K562 (cell line): ENCODE measurements at regions not wholly inside any gene's neighbourhood (a gene's known extent, or its start where the extent isn't known, plus 50 kb on each side); places are given as distances from the start of the nearest gene placed in this dataset.

Experiments
- ATAC-seq: fragments of 200-7000 bp; cut with Tn5 transposase; 3 replicates; pipeline ENCODE4 v1.9.1; 2020; ENCODE audit warnings: moderate library complexity
- BruUV-seq: library from RNA; stranded (reverse); fragments of 400-500 nt; replicated peaks from 2 replicates; lab custom pipeline; 2021; lab: Mats Ljungman, UMichigan
- CTCF ChIA-PET: fragments of 300-600 bp; formaldehyde crosslinking; extraction: SDS; loops from one replicate; lab custom pipeline; 2021; ENCODE audit warnings: low intra/inter-chr PET ratio; lab: Yijun Ruan, JAX
- POLR2A ChIA-PET: fragments of 300-600, 350-650 bp; sonication (Branson Sonifier 250); formaldehyde crosslinking; extraction: SDS; loops from one replicate; lab custom pipeline; 2021; ENCODE audit warnings: antibody characterized with exemption, inconsistent platforms; lab: Yijun Ruan, JAX
- DNase-seq, 4 experiments: peaks; one replicate each; pipeline versions ENCODE4 v3.0.0 to v3.0.0-alpha.2; 2011 to 2018; ENCODE audit warnings: low spot score in 3 of 4, mixed read lengths in 3 of 4; ENCODE audit errors: extremely low read depth in 1 of 4
- FAIRE-seq: peaks from 2 replicates; lab custom pipeline; 2011; peaks lifted over from hg19 to GRCh38; lab: Jason Lieb, UNC
- H2AFZ ChIP-seq: 2 replicates; pipeline ENCODE4 v1.6.0; 2011; ENCODE audit warnings: low read depth, low read length, control low read depth, inconsistent platforms
- H3K27ac ChIP-seq: fragments of 200-600 bp; 3 replicates; pipeline ENCODE4 v1.8.0; 2011; ENCODE audit warnings: low read depth, mild to moderate bottlenecking, control low read depth, inconsistent platforms, low read length, moderate library complexity, mixed read lengths; ENCODE audit errors: extremely low read depth
- H3K27me3 ChIP-seq, 2 experiments: fragments of 300-600 bp in 1 of 2; 2 replicates in 1 of 2; 3 replicates in 1 of 2; pipeline versions ENCODE4 v1.6.0 to v1.8.0; 2011; ENCODE audit warnings: inconsistent platforms in 2 of 2, low read length in 2 of 2, mild to moderate bottlenecking in 1 of 2, mixed read lengths in 1 of 2, moderate library complexity in 1 of 2; ENCODE audit not compliant: control insufficient read depth in 2 of 2, insufficient read depth in 2 of 2
- H3K36me3 ChIP-seq: fragments of 300-600 bp; 3 replicates; pipeline ENCODE4 v1.8.0; 2011; ENCODE audit warnings: mild to moderate bottlenecking, low read length, inconsistent platforms; ENCODE audit not compliant: control insufficient read depth, insufficient read depth
- H3K4me1 ChIP-seq, 2 experiments: fragments of 200-600 bp in 1 of 2; replicated peaks in 1 of 2; 2 replicates in 1 of 2; 3 replicates in 1 of 2; pipeline versions ENCODE4 v1.5.1 to v1.8.0; 2011; ENCODE audit warnings: inconsistent platforms in 2 of 2, low read length in 2 of 2, mild to moderate bottlenecking in 1 of 2, mixed read lengths in 1 of 2, moderate library complexity in 1 of 2; ENCODE audit not compliant: control insufficient read depth in 2 of 2, insufficient read depth in 2 of 2
- H3K4me2 ChIP-seq: 2 replicates; pipeline ENCODE4 v1.6.1; 2011; ENCODE audit warnings: low read length, control low read depth, inconsistent platforms, mixed read lengths; ENCODE audit not compliant: insufficient read depth
- H3K4me3 ChIP-seq: fragments of 200-600 bp; sonication (generic), shearing (Covaris generic); 2 replicates; pipeline ENCODE4 v1.5.1; 2016; ENCODE audit warnings: control low read depth, inconsistent platforms
- H3K79me2 ChIP-seq: fragments of 200-600 bp; 3 replicates; pipeline ENCODE4 v1.8.0; 2011; ENCODE audit warnings: low read length, inconsistent platforms; ENCODE audit not compliant: control insufficient read depth, insufficient read depth
- H3K9ac ChIP-seq, 2 experiments: 2 replicates each; pipeline versions ENCODE4 v1.6.0 to v1.6.1; 2011; ENCODE audit warnings: low read depth in 2 of 2, low read length in 2 of 2, control low read depth in 1 of 2, inconsistent platforms in 1 of 2, mild to moderate bottlenecking in 1 of 2, mixed read lengths in 1 of 2; ENCODE audit not compliant: insufficient read depth in 1 of 2
- H3K9me1 ChIP-seq: one replicate; pipeline ENCODE4 v1.6.0; 2011; ENCODE audit warnings: inconsistent platforms, mild to moderate bottlenecking, low read length, moderate library complexity; ENCODE audit not compliant: control insufficient read depth, insufficient read depth
- H3K9me3 ChIP-seq: replicated peaks from 2 replicates; pipeline ENCODE4 v1.5.1; 2011; ENCODE audit warnings: low read depth, low read length, inconsistent platforms; ENCODE audit not compliant: control insufficient read depth, insufficient read depth
- H4K20me1 ChIP-seq: replicated peaks from 2 replicates; pipeline ENCODE4 v1.6.1; 2011; ENCODE audit warnings: low read length, inconsistent platforms, mixed read lengths; ENCODE audit not compliant: control insufficient read depth, insufficient read depth
- BCOR ChIP-seq: fragments of 450-650 bp; IDR thresholded peaks from 2 replicates; pipeline ENCODE4 v1.6.1; 2016
- CBX5 ChIP-seq: IDR thresholded peaks from 2 replicates; pipeline ENCODE4 v1.6.1; 2014; ENCODE audit warnings: low read depth, borderline replicate concordance
- KLF1 ChIP-seq: fragments of 450-650 bp; IDR thresholded peaks from 2 replicates; pipeline ENCODE4 v1.6.1; 2016; ENCODE audit warnings: missing genetic modification characterization, missing compliant biosample characterization
- RREB1 ChIP-seq: fragments of 250-450 bp; sonication (Bioruptor Pico); IDR thresholded peaks from 2 replicates; pipeline ENCODE4 v1.4.0; 2020
- TAF9B ChIP-seq: fragments of 450-650 bp; IDR thresholded peaks from 2 replicates; pipeline ENCODE4 v1.6.1; 2018; ENCODE audit warnings: mild to moderate bottlenecking; ENCODE audit not compliant: partially characterized antibody
- ZKSCAN3 ChIP-seq: fragments of 250-450 bp; sonication (Bioruptor Pico); IDR thresholded peaks from 2 replicates; pipeline ENCODE4 v1.4.0; 2020
- ZNF395 ChIP-seq: fragments of 200-800 bp; sonication (Bioruptor generic); IDR thresholded peaks from 2 replicates; pipeline ENCODE4 v1.6.1; 2017; ENCODE audit warnings: missing genetic modification characterization, missing compliant biosample characterization
- WGBS: fragments of 100-300 bp; shearing (Covaris generic); methylation state at CpG from one replicate; pipeline ENCODE4 v1.1.6; 2016; ENCODE audit warnings: low coverage, mixed read lengths; ENCODE audit not compliant: insufficient coverage; ENCODE audit errors: missing lambda C conversion rate; 5-methylcytosine and 5-hydroxymethylcytosine counted together
- in situ Hi-C: fragments of 300-500 bp; cut with MboI; formaldehyde crosslinking; loops from 4 replicates; pipeline ENCODE4 v1.15.0; 2018; ENCODE audit warnings: inconsistent platforms, mixed read lengths
- intact Hi-C: fragments of 100-400 bp; cut with micrococcal nuclease; formaldehyde crosslinking; loops from 2 replicates; pipeline ENCODE4 v1.14.2; 2022

- ATAC-seq = no peak
- CTCF ChIA-PET = no interaction called here
- in situ Hi-C loops = no loop called here
Measured at GRCh38 chr10:78763234-78763633, 305.5 kb upstream of the ZMIZ1 start.

More at GRCh38 chr10:78763234-78763633, 305.5 kb upstream of the ZMIZ1 start:
- Histone ChIP-seq H3K9ac (no peak overlapping the region), H3K27me3 (peaks cover 29 to 70% of the 10 kb centered on the region in 2 experiments; a peak in 4 of 5 replicates), H3K9me3 (no peaks in the 10 kb centered on the region), H3K36me3 (no peaks in the 10 kb centered on the region), H3K79me2 (no peaks in the 10 kb centered on the region), H3K4me3 (no peak overlapping the region), H3K4me1 (no peaks in the 10 kb centered on the region), H3K4me2 (no peak overlapping the region), H3K9me1 (peaks cover 3% of the 10 kb centered on the region), H4K20me1 (peaks cover 9% of the 10 kb centered on the region), H3K27ac (no peak overlapping the region), H2AFZ (no peak overlapping the region)
- POLR2A ChIA-PET = interaction anchor here (1.8 kb wide), 1 partner anchor 9 kb away, joined by 4 read pairs; no protein-coding TSS in a partner anchor
- FAIRE-seq (no peak), DNase-seq (no peak)
- TF ChIP-seq ZKSCAN3 = no peak
- no peak for TF ChIP-seq BCOR
- no peak for TF ChIP-seq CBX5
- no peak for TF ChIP-seq TAF9B
- TF ChIP-seq KLF1 (tag) = no peak
- TF ChIP-seq ZNF395 (CRISPR knock-in tag) = no peak
- no peak for TF ChIP-seq RREB1 (CRISPR knock-in tag)
- no TSS peak for BruUV-seq
- WGBS = 2% methylated on average over 6 of the region's 6 CpGs
- intact Hi-C loops = no loop called here
